ENCODE measurements at regions not wholly inside any gene's neighbourhood (a gene's known extent, or its start where the extent isn't known, plus 50 kb on each side); places are given as distances from the start of the nearest gene placed in this dataset.

- DNase-seq = peak in 1 of 2 donors; percentile 38
- TF ChIP-seq POLR2AphosphoS5 (IDR thresholded peaks at IDR 0.05) (no peak), CTCF (IDR thresholded peaks at IDR 0.05) (no peak), POLR2A (IDR thresholded peaks at IDR 0.05) (no peak), EP300 (IDR thresholded peaks at IDR 0.05) (no peak)
- no peak overlapping the region for H3K4me3 ChIP-seq
- H3K36me3 ChIP-seq = no peaks in the 10 kb centered on the region
- H3K27ac ChIP-seq = no peak overlapping the region
- H3K4me1 ChIP-seq = no peaks in the 10 kb centered on the region
- WGBS, 5 donors = 55 to 75% (median 66%) methylated on average over 2 of the region's 2 CpGs
- no peaks in the 10 kb centered on the region for H3K27me3 ChIP-seq
- intact Hi-C loops (cut with DNase I; ENCODE audit: low total_unique reads) = no loop called here
- H3K9me3 ChIP-seq = no peaks in the 10 kb centered on the region
These were observed 177.0 kb upstream of the G2E3 start for GRCh38 chr14:30381861-30382480.

GRCh38 chr14:30385925-30386324, 173.0 kb upstream of the G2E3 start:
- DNase-seq = no peak
- TF ChIP-seq POLR2A (IDR thresholded peaks at IDR 0.05) (no peak), EP300 (IDR thresholded peaks at IDR 0.05) (no peak), POLR2AphosphoS5 (IDR thresholded peaks at IDR 0.05) (no peak), CTCF (IDR thresholded peaks at IDR 0.05) (no peak)
- WGBS, 5 donors = 31 to 86% (median 67%) methylated on average over 1 of the region's 1 CpG

GRCh38 chr14:30387871-30388270, 171.1 kb upstream of the G2E3 start:
- Histone ChIP-seq H3K27ac (no peak overlapping the region), H3K4me3 (no peak overlapping the region), H3K36me3 (no peaks in the 10 kb centered on the region), H3K4me1 (no peaks in the 10 kb centered on the region), H3K27me3 (no peaks in the 10 kb centered on the region), H3K9me3 (no peaks in the 10 kb centered on the region)
- no peak for DNase-seq
- WGBS, 5 donors = 47 to 59% (median 56%) methylated on average over 3 of the region's 3 CpGs
- no peak for TF ChIP-seq POLR2A (IDR thresholded peaks at IDR 0.05)
- no peak for TF ChIP-seq CTCF (IDR thresholded peaks at IDR 0.05)
- TF ChIP-seq EP300 (IDR thresholded peaks at IDR 0.05) = no peak
- TF ChIP-seq POLR2AphosphoS5 (IDR thresholded peaks at IDR 0.05) = no peak
- intact Hi-C loops (cut with DNase I; ENCODE audit: low total_unique reads) = no loop called here

More at GRCh38 chr14:30385925-30386324, 173.0 kb upstream of the G2E3 start:
- Histone ChIP-seq H3K4me3 (no peak overlapping the region), H3K27ac (no peak overlapping the region), H3K36me3 (no peaks in the 10 kb centered on the region), H3K4me1 (no peaks in the 10 kb centered on the region), H3K27me3 (no peaks in the 10 kb centered on the region), H3K9me3 (no peaks in the 10 kb centered on the region)
- intact Hi-C loops (cut with DNase I; ENCODE audit: low total_unique reads) = no loop called here

- Histone ChIP-seq H3K27me3 (no peaks in the 10 kb centered on the region), H3K27ac (no peak overlapping the region), H3K4me1 (no peaks in the 10 kb centered on the region), H3K9me3 (no peaks in the 10 kb centered on the region), H3K36me3 (no peaks in the 10 kb centered on the region), H3K4me3 (no peak overlapping the region)
- peak in 1 of 2 donors; percentile 51 for DNase-seq
- no peak for TF ChIP-seq CTCF (IDR thresholded peaks at IDR 0.05)
- TF ChIP-seq EP300 (IDR thresholded peaks at IDR 0.05) = no peak
- no peak for TF ChIP-seq POLR2AphosphoS5 (IDR thresholded peaks at IDR 0.05)
- TF ChIP-seq POLR2A (IDR thresholded peaks at IDR 0.05) = no peak
- 64 to 82% (median 77%) methylated on average over 6 of the region's 6 CpGs for WGBS, 5 donors
- intact Hi-C loops (cut with DNase I; ENCODE audit: low total_unique reads) = no loop called here
These were observed 169.7 kb upstream of the G2E3 start for GRCh38 chr14:30389134-30389876.

Measured in stomach (tissue), 8 donors.